ENCODE measurements at regions not wholly inside any gene's neighbourhood (a gene's known extent, or its start where the extent isn't known, plus 50 kb on each side); places are given as distances from the start of the nearest gene placed in this dataset.

DNA sequence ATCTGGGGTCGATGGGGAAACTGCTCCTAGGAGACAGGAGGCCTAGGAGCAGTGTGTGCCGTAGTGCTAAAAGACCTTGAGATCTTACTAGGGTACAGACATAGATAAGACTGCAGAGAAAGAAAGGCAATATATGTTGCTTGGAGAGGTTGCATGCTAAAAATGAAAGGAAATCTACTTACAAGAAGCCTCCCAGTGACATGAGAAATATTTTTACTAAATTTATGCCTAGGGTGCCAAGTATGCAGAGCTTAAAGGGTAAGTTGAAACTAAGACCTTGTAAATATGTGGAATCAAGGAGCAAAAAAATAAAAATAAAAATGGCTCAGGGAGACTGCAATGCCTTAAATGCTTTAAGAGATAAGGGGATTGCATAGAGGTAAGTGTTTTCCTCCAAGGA is 74.8 kb downstream of the PDE6H start:
- BruUV-seq (replicated peaks): no TSS peak
- Histone ChIP-seq H3K27me3 (replicated peaks in 1 of 2; ENCODE audit: control insufficient read depth in 2 of 2, insufficient read depth in 2 of 2, low read length in 1 of 2) (no peaks in the 10 kb centered on the region), H4K20me1 (ENCODE audit: control insufficient read depth, insufficient read depth) (no peaks in the 10 kb centered on the region), H3K27ac (ENCODE audit: control insufficient read depth, insufficient read depth) (no peak overlapping the region), H3K4me3 (no peak overlapping the region), H3K36me3 (ENCODE audit: control insufficient read depth in 2 of 2, insufficient read depth in 2 of 2, low read length in 1 of 2) (no peaks in the 10 kb centered on the region), H3K9me3 (replicated peaks; ENCODE audit: control insufficient read depth, insufficient read depth, low read length) (no peaks in the 10 kb centered on the region), H3K9ac (ENCODE audit: control insufficient read depth, insufficient read depth, low read length) (no peak overlapping the region), H3K79me2 (ENCODE audit: control insufficient read depth, insufficient read depth, low read length) (no peaks in the 10 kb centered on the region), H2AFZ (ENCODE audit: control insufficient read depth, low read depth, low read length) (no peak overlapping the region), H3K4me2 (ENCODE audit: control insufficient read depth, insufficient read depth) (no peak overlapping the region), H3K4me1 (ENCODE audit: control insufficient read depth, insufficient read depth, low read length) (no peaks in the 10 kb centered on the region)
- POLR2A ChIA-PET: no interaction called here
- SMC1A ChIA-PET (ENCODE audit: uncharacterized antibody, unreplicated experiment): no interaction called here
- DNase-seq (ENCODE audit: low read depth, low spot score) (no peak), ATAC-seq (no peak), FAIRE-seq (no peak)
- intact Hi-C loops (cut with micrococcal nuclease; ENCODE audit: unreplicated experiment) (no loop called here), in situ Hi-C loops (cut with MboI) (no loop called here)
- WGBS (ENCODE audit: insufficient coverage, insufficient replicate concordance, low lambda C conversion rate, missing lambda C conversion rate): 30% methylated on average over 2 of the region's 2 CpGs
- CTCF ChIA-PET: no interaction called here
- RAD21 ChIA-PET (ENCODE audit: unreplicated experiment): no interaction called here
- TF ChIP-seq SRF (IDR thresholded peaks at IDR 0.05; ENCODE audit: low read depth in 2 of 2, low read length in 2 of 2) (no peak), HDAC6 (IDR thresholded peaks at IDR 0.05; ENCODE audit: unreplicated experiment) (no peak), ASH2L (IDR thresholded peaks at IDR 0.05; ENCODE audit: borderline replicate concordance, low read depth) (no peak), POU2F2 (IDR thresholded peaks at IDR 0.05; ENCODE audit: borderline replicate concordance, low read depth, low read length) (no peak), MYC (IDR thresholded peaks at IDR 0.05; ENCODE audit: insufficient read depth, insufficient read length, insufficient replicate concordance, low read length, severe bottlenecking) (no peak), IRF4 (IDR thresholded peaks at IDR 0.05; ENCODE audit: low read depth, low read length) (no peak), CEBPB (IDR thresholded peaks at IDR 0.05; ENCODE audit: borderline replicate concordance in 1 of 2, low read depth in 2 of 2, low read length in 2 of 2) (no peak), SIN3A (IDR thresholded peaks at IDR 0.05; ENCODE audit: low read depth, low read length) (no peak), NFYA (IDR thresholded peaks at IDR 0.05; ENCODE audit: borderline replicate concordance, low read depth, low read length) (no peak), NFIC (IDR thresholded peaks at IDR 0.05; ENCODE audit: low read depth, low read length) (no peak), TBL1XR1 (IDR thresholded peaks at IDR 0.05; ENCODE audit: low read depth, low read length) (no peak), HDGF (IDR thresholded peaks at IDR 0.05) (no peak), ZNF622 (IDR thresholded peaks at IDR 0.05) (no peak), CBX3 (IDR thresholded peaks at IDR 0.05; ENCODE audit: borderline replicate concordance, low read depth) (no peak)
- TF ChIP-seq, protein P1, sequence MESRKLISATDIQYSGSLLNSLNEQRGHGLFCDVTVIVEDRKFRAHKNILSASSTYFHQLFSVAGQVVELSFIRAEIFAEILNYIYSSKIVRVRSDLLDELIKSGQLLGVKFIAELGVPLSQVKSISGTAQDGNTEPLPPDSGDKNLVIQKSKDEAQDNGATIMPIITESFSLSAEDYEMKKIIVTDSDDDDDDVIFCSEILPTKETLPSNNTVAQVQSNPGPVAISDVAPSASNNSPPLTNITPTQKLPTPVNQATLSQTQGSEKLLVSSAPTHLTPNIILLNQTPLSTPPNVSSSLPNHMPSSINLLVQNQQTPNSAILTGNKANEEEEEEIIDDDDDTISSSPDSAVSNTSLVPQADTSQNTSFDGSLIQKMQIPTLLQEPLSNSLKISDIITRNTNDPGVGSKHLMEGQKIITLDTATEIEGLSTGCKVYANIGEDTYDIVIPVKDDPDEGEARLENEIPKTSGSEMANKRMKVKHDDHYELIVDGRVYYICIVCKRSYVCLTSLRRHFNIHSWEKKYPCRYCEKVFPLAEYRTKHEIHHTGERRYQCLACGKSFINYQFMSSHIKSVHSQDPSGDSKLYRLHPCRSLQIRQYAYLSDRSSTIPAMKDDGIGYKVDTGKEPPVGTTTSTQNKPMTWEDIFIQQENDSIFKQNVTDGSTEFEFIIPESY (IDR thresholded peaks at IDR 0.05): no peak
- TF ChIP-seq, protein P2, sequence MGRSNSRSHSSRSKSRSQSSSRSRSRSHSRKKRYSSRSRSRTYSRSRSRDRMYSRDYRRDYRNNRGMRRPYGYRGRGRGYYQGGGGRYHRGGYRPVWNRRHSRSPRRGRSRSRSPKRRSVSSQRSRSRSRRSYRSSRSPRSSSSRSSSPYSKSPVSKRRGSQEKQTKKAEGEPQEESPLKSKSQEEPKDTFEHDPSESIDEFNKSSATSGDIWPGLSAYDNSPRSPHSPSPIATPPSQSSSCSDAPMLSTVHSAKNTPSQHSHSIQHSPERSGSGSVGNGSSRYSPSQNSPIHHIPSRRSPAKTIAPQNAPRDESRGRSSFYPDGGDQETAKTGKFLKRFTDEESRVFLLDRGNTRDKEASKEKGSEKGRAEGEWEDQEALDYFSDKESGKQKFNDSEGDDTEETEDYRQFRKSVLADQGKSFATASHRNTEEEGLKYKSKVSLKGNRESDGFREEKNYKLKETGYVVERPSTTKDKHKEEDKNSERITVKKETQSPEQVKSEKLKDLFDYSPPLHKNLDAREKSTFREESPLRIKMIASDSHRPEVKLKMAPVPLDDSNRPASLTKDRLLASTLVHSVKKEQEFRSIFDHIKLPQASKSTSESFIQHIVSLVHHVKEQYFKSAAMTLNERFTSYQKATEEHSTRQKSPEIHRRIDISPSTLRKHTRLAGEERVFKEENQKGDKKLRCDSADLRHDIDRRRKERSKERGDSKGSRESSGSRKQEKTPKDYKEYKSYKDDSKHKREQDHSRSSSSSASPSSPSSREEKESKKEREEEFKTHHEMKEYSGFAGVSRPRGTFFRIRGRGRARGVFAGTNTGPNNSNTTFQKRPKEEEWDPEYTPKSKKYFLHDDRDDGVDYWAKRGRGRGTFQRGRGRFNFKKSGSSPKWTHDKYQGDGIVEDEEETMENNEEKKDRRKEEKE (IDR thresholded peaks at IDR 0.05): no peak
- TF ChIP-seq, protein P3, sequence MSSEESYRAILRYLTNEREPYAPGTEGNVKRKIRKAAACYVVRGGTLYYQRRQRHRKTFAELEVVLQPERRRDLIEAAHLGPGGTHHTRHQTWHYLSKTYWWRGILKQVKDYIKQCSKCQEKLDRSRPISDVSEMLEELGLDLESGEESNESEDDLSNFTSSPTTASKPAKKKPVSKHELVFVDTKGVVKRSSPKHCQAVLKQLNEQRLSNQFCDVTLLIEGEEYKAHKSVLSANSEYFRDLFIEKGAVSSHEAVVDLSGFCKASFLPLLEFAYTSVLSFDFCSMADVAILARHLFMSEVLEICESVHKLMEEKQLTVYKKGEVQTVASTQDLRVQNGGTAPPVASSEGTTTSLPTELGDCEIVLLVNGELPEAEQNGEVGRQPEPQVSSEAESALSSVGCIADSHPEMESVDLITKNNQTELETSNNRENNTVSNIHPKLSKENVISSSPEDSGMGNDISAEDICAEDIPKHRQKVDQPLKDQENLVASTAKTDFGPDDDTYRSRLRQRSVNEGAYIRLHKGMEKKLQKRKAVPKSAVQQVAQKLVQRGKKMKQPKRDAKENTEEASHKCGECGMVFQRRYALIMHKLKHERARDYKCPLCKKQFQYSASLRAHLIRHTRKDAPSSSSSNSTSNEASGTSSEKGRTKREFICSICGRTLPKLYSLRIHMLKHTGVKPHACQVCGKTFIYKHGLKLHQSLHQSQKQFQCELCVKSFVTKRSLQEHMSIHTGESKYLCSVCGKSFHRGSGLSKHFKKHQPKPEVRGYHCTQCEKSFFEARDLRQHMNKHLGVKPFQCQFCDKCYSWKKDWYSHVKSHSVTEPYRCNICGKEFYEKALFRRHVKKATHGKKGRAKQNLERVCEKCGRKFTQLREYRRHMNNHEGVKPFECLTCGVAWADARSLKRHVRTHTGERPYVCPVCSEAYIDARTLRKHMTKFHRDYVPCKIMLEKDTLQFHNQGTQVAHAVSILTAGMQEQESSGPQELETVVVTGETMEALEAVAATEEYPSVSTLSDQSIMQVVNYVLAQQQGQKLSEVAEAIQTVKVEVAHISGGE (CRISPR knock-in tag; IDR thresholded peaks at IDR 0.05): no peak
